Islet precursor cell (in vitro differentiated cells): ENCODE measurements at regions not wholly inside any gene's neighbourhood (a gene's known extent, or its start where the extent isn't known, plus 50 kb on each side); places are given as distances from the start of the nearest gene placed in this dataset.
"Not testable (repeated sequence)": the region's sequence is repeated elsewhere in the genome, so short reads cannot be mapped to it uniquely, and the experiment has no call there.

ENCODE experiments used
- DNase-seq: peaks from one replicate; pipeline ENCODE4 v3.0.0-alpha.2; 2018

GRCh38 chr3:115204475-115204874 lies 57.4 kb upstream of the ZBTB20 start:
- DNase-seq = no peak

GRCh38 chr3:115208066-115208750 lies 61.1 kb upstream of the ZBTB20 start:
- DNase-seq = no peak

GRCh38 chr3:115211810-115212492 lies 64.9 kb upstream of the ZBTB20 start:
- DNase-seq = no peak

GRCh38 chr3:115212615-115213014 lies 65.5 kb upstream of the ZBTB20 start:
- no peak for DNase-seq

- not testable (repeated sequence) for DNase-seq
Measured at GRCh38 chr3:115213052-115213451, 66.0 kb upstream of the ZBTB20 start.

GRCh38 chr3:115217292-115217677 lies 70.2 kb upstream of the ZBTB20 start:
- no peak for DNase-seq

- DNase-seq = peak; percentile 53
Measured at GRCh38 chr3:115217678-115218451, 70.8 kb upstream of the ZBTB20 start.

- DNase-seq = no peak
Measured at GRCh38 chr3:115218859-115219258, 71.8 kb upstream of the ZBTB20 start.

GRCh38 chr3:115224687-115225086 lies 77.6 kb upstream of the ZBTB20 start:
- DNase-seq = no peak

- no peak for DNase-seq
Measured at GRCh38 chr3:115226844-115227445, 79.9 kb upstream of the ZBTB20 start.

GRCh38 chr3:115227461-115227860 lies 80.4 kb upstream of the ZBTB20 start:
- DNase-seq = no peak

GRCh38 chr3:115228266-115228665 lies 81.2 kb upstream of the ZBTB20 start:
- no peak for DNase-seq

GRCh38 chr3:115232167-115232566 lies 85.1 kb upstream of the ZBTB20 start:
- no peak for DNase-seq

- no peak for DNase-seq
Measured at GRCh38 chr3:115233021-115233420, 85.9 kb upstream of the ZBTB20 start.

- no peak for DNase-seq
Measured at GRCh38 chr3:115236496-115236895, 89.4 kb upstream of the ZBTB20 start.

GRCh38 chr3:115239717-115240116 lies 92.6 kb upstream of the ZBTB20 start:
- peak; percentile 72 for DNase-seq

GRCh38 chr3:115244350-115244749 lies 97.3 kb upstream of the ZBTB20 start:
- no peak for DNase-seq

GRCh38 chr3:115245438-115245837 lies 98.3 kb upstream of the ZBTB20 start:
- DNase-seq = peak; percentile 58

GRCh38 chr3:115245899-115246298 lies 98.8 kb upstream of the ZBTB20 start:
- no peak for DNase-seq

- DNase-seq = no peak
Measured at GRCh38 chr3:115246461-115247020, 99.5 kb upstream of the ZBTB20 start.

GRCh38 chr3:115248274-115248673 lies 101.2 kb upstream of the ZBTB20 start:
- DNase-seq = no peak

- DNase-seq = no peak
Measured at GRCh38 chr3:115251509-115251908, 104.4 kb upstream of the ZBTB20 start.

- DNase-seq = no peak
Measured at GRCh38 chr3:115252679-115253078, 105.6 kb upstream of the ZBTB20 start.
